Suprapubic skin (tissue), 4 donors: ENCODE measurements at regions not wholly inside any gene's neighbourhood (a gene's known extent, or its start where the extent isn't known, plus 50 kb on each side); places are given as distances from the start of the nearest gene placed in this dataset.

ENCODE experiments used
- DNase-seq, 2 donors: peaks; one replicate each; pipeline ENCODE4 v3.0.0-alpha.2; 2019; ENCODE audit warnings: low spot score in 2 of 2
- H3K27ac ChIP-seq: fragments of 200-600 bp; sonication (generic); one replicate; pipeline ENCODE4 v1.5.1; 2019
- H3K27me3 ChIP-seq: fragments of 200-600 bp; sonication (generic); one replicate; pipeline ENCODE4 v1.5.1; 2019
- H3K36me3 ChIP-seq: fragments of 200-600 bp; sonication (generic); one replicate; pipeline ENCODE4 v1.5.1; 2019
- H3K4me1 ChIP-seq: fragments of 200-600 bp; sonication (generic); one replicate; pipeline ENCODE4 v1.5.1; 2019
- H3K4me3 ChIP-seq: fragments of 200-600 bp; sonication (generic); one replicate; pipeline ENCODE4 v1.5.1; 2019; ENCODE audit warnings: mild to moderate bottlenecking
- H3K9me3 ChIP-seq: fragments of 200-600 bp; sonication (generic); one replicate; pipeline ENCODE4 v1.5.1; 2019
- EP300 ChIP-seq: sonication (generic); formaldehyde crosslinking; IDR thresholded peaks from one replicate; pipeline ENCODE4 v1.6.1; 2017; ENCODE audit warnings: antibody characterized with exemption
- POLR2A ChIP-seq, 2 donors: fragments of 450-650 bp; IDR thresholded peaks; one replicate each; pipeline ENCODE4 v1.6.1; 2017; ENCODE audit warnings: antibody characterized with exemption in 2 of 2, mild to moderate bottlenecking in 2 of 2, moderate library complexity in 2 of 2
- POLR2AphosphoS5 ChIP-seq, 3 donors: sonication (generic); formaldehyde crosslinking; IDR thresholded peaks; one replicate each; pipeline ENCODE4 v1.6.1; 2017; ENCODE audit warnings: antibody characterized with exemption in 3 of 3
- WGBS: methylation state at CpG from one replicate; pipeline ENCODE4 v1.1.5; 2018; 5-methylcytosine and 5-hydroxymethylcytosine counted together
- TF ChIP-seq, protein P1 (sequence below), 2 donors: fragments of 200-600 bp in 1 of 2; fragments of 450-650 bp in 1 of 2; sonication (generic) in 1 of 2; IDR thresholded peaks; one replicate each; pipeline ENCODE4 v1.5.1; 2016 to 2019; ENCODE audit warnings: antibody characterized with exemption in 2 of 2, mild to moderate bottlenecking in 1 of 2, moderate library complexity in 1 of 2

- TF ChIP-seq POLR2A (IDR thresholded peaks at IDR 0.05): no peak
- no peak for TF ChIP-seq POLR2AphosphoS5 (IDR thresholded peaks at IDR 0.05)
- TF ChIP-seq EP300: no peak
- TF ChIP-seq, protein P1, sequence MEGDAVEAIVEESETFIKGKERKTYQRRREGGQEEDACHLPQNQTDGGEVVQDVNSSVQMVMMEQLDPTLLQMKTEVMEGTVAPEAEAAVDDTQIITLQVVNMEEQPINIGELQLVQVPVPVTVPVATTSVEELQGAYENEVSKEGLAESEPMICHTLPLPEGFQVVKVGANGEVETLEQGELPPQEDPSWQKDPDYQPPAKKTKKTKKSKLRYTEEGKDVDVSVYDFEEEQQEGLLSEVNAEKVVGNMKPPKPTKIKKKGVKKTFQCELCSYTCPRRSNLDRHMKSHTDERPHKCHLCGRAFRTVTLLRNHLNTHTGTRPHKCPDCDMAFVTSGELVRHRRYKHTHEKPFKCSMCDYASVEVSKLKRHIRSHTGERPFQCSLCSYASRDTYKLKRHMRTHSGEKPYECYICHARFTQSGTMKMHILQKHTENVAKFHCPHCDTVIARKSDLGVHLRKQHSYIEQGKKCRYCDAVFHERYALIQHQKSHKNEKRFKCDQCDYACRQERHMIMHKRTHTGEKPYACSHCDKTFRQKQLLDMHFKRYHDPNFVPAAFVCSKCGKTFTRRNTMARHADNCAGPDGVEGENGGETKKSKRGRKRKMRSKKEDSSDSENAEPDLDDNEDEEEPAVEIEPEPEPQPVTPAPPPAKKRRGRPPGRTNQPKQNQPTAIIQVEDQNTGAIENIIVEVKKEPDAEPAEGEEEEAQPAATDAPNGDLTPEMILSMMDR (IDR thresholded peaks at IDR 0.05): no peak
- Histone ChIP-seq H3K4me3 (no peak overlapping the region), H3K27me3 (no peaks in the 10 kb centered on the region), H3K4me1 (peaks cover 10% of the 10 kb centered on the region), H3K9me3 (no peaks in the 10 kb centered on the region), H3K36me3 (no peaks in the 10 kb centered on the region), H3K27ac (no peak overlapping the region)
- WGBS: 30% methylated on average over 10 of the region's 10 CpGs
- no peak for DNase-seq
Measured at GRCh38 chr20:60937585-60937984, 314.5 kb upstream of the CDH4 start.

GRCh38 chr20:60941379-60941778 is 310.7 kb upstream of the CDH4 start:
- no peak for DNase-seq
- Histone ChIP-seq H3K4me1 (peaks cover 6% of the 10 kb centered on the region), H3K27ac (no peak overlapping the region), H3K27me3 (no peaks in the 10 kb centered on the region), H3K4me3 (no peak overlapping the region), H3K9me3 (no peaks in the 10 kb centered on the region), H3K36me3 (no peaks in the 10 kb centered on the region)
- 72% methylated on average over 6 of the region's 6 CpGs for WGBS
- TF ChIP-seq EP300: no peak
- TF ChIP-seq POLR2A (IDR thresholded peaks at IDR 0.05): no peak
- no peak for TF ChIP-seq POLR2AphosphoS5 (IDR thresholded peaks at IDR 0.05)
- TF ChIP-seq, protein P1 (IDR thresholded peaks at IDR 0.05): no peak

GRCh38 chr20:60947819-60948218 is 304.2 kb upstream of the CDH4 start:
- Histone ChIP-seq H3K4me1 (no peaks in the 10 kb centered on the region), H3K36me3 (no peaks in the 10 kb centered on the region), H3K27me3 (no peaks in the 10 kb centered on the region), H3K27ac (no peak overlapping the region), H3K9me3 (no peaks in the 10 kb centered on the region), H3K4me3 (no peak overlapping the region)
- DNase-seq: no peak
- WGBS: 69% methylated on average over 7 of the region's 7 CpGs
- no peak for TF ChIP-seq POLR2AphosphoS5 (IDR thresholded peaks at IDR 0.05)
- TF ChIP-seq, protein P1 (IDR thresholded peaks at IDR 0.05): no peak
- TF ChIP-seq EP300: no peak

DNA sequence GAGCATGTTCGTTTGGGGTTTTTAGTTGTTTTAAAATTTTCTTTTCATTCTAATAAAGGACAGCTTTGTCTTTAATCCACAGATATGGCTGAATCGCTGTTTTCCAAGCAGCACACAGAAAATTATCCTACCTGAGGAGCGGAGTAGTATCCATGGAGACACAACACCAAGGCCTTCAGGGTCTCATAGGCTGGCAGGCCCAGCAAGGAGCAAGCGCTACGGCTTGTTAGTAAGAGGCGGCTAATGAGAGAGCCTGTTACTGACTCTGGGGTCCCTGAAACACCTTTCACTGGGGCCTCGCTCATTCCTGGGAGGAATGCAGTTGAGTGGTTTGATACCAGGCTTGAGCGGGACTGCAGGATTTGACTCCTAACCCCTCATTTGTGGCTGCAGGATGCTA is 303.8 kb upstream of the CDH4 start:
- TF ChIP-seq POLR2A (IDR thresholded peaks at IDR 0.05): no peak
- TF ChIP-seq EP300: no peak
- TF ChIP-seq POLR2AphosphoS5 (IDR thresholded peaks at IDR 0.05): no peak
- TF ChIP-seq, protein P1 (IDR thresholded peaks at IDR 0.05): no peak
- H3K4me1 ChIP-seq: no peaks in the 10 kb centered on the region
- no peaks in the 10 kb centered on the region for H3K27me3 ChIP-seq
- no peaks in the 10 kb centered on the region for H3K36me3 ChIP-seq
- no peak overlapping the region for H3K27ac ChIP-seq
- 78% methylated on average over 8 of the region's 8 CpGs for WGBS
- H3K4me3 ChIP-seq: no peak overlapping the region
- H3K9me3 ChIP-seq: no peaks in the 10 kb centered on the region
- no peak for DNase-seq

GRCh38 chr20:60950561-60950960 is 301.5 kb upstream of the CDH4 start:
- Histone ChIP-seq H3K27me3 (no peaks in the 10 kb centered on the region), H3K36me3 (no peaks in the 10 kb centered on the region), H3K9me3 (no peaks in the 10 kb centered on the region), H3K4me1 (no peaks in the 10 kb centered on the region), H3K4me3 (no peak overlapping the region), H3K27ac (no peak overlapping the region)
- WGBS: 37% methylated on average over 5 of the region's 5 CpGs
- TF ChIP-seq, protein P1 (IDR thresholded peaks at IDR 0.05): no peak
- TF ChIP-seq POLR2A (IDR thresholded peaks at IDR 0.05) (no peak), EP300 (no peak), POLR2AphosphoS5 (IDR thresholded peaks at IDR 0.05) (no peak)
- DNase-seq: no peak
